Karpas-422 (cell line): ENCODE measurements at regions not wholly inside any gene's neighbourhood (a gene's known extent, or its start where the extent isn't known, plus 50 kb on each side); places are given as distances from the start of the nearest gene placed in this dataset.

Source experiments
- DNase-seq: peaks from one replicate; pipeline ENCODE4 v3.0.0-alpha.2; 2015
- H2AFZ ChIP-seq: fragments of 200-600 bp; sonication (generic); 2 replicates; pipeline ENCODE4 v1.6.1; 2014; ENCODE audit warnings: antibody characterized with exemption, low read length, mixed read lengths
- H3K27ac ChIP-seq: fragments of 200-600 bp; sonication (generic); 2 replicates; pipeline ENCODE4 v1.5.1; 2014; ENCODE audit warnings: mild to moderate bottlenecking, low read length, moderate library complexity
- H3K27me3 ChIP-seq: fragments of 200-600 bp; sonication (generic); 2 replicates; pipeline ENCODE4 v1.6.1; 2014; ENCODE audit warnings: low read length, mixed read lengths
- H3K36me3 ChIP-seq: fragments of 200-600 bp; sonication (generic); 2 replicates; pipeline ENCODE4 v1.6.1; 2014; ENCODE audit warnings: low read length, mixed read lengths; ENCODE audit not compliant: insufficient read depth
- H3K4me1 ChIP-seq: fragments of 200-600 bp; sonication (generic); 2 replicates; pipeline ENCODE4 v1.6.1; 2014; ENCODE audit warnings: mild to moderate bottlenecking, low read length, mixed read lengths
- H3K4me2 ChIP-seq: fragments of 200-600 bp; sonication (generic); 2 replicates; pipeline ENCODE4 v1.6.1; 2014; ENCODE audit warnings: low read length, low read depth, mild to moderate bottlenecking; ENCODE audit not compliant: poor library complexity, severe bottlenecking
- H3K4me3 ChIP-seq: fragments of 200-600 bp; sonication (generic); 2 replicates; pipeline ENCODE4 v1.5.1; 2014; ENCODE audit warnings: mild to moderate bottlenecking, antibody characterized with exemption, low read length, mixed read lengths
- H3K79me2 ChIP-seq: fragments of 200-600 bp; sonication (generic); 2 replicates; pipeline ENCODE4 v1.6.1; 2014; ENCODE audit warnings: mild to moderate bottlenecking, low read length, mixed read lengths
- H3K9ac ChIP-seq: fragments of 200-600 bp; sonication (generic); 2 replicates; pipeline ENCODE4 v1.6.0; 2014; ENCODE audit warnings: low read length
- H3K9me2 ChIP-seq: fragments of 200-600 bp; sonication (generic), shearing (Covaris generic); replicated peaks from 2 replicates; pipeline ENCODE4 v1.6.0; 2014; ENCODE audit warnings: mild to moderate bottlenecking, low read length, moderate library complexity; ENCODE audit not compliant: insufficient read depth
- H3K9me3 ChIP-seq: fragments of 300-700, 200-600 bp; sonication (generic); 2 replicates; pipeline ENCODE4 v1.6.1; 2014; ENCODE audit warnings: low read length, mixed read lengths
- H4K20me1 ChIP-seq: fragments of 200-600 bp; sonication (generic); 2 replicates; pipeline ENCODE4 v1.6.1; 2014; ENCODE audit warnings: mild to moderate bottlenecking, antibody characterized with exemption, low read length, low read depth; ENCODE audit not compliant: insufficient read depth

DNA sequence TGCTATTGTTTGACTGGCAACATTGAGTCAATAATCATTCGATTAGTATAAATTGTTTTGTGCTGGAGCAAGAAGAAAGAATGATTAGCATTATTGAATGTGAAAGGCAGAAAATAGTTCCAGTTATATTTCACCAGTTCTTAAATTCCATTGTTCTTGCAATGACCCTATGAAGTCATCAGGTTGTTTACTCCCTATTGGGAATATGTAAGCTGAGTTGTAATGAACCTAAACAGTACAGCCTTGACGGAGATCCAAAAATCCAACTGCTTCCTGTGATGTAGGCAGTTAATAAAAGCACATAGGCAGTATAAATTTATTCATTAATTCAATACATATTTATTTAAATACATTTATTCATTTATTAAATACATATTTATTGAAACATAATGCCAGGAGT, 947.5 kb downstream of the PCDH7 start:
- Histone ChIP-seq H4K20me1 (no peaks in the 10 kb centered on the region), H3K36me3 (no peaks in the 10 kb centered on the region), H3K4me1 (no peaks in the 10 kb centered on the region), H2AFZ (no peak overlapping the region), H3K27me3 (no peaks in the 10 kb centered on the region), H3K9ac (no peak overlapping the region), H3K79me2 (no peaks in the 10 kb centered on the region), H3K4me2 (no peak overlapping the region), H3K4me3 (no peak overlapping the region), H3K9me2 (no peaks in the 10 kb centered on the region), H3K27ac (no peak overlapping the region), H3K9me3 (peaks cover 8% of the 10 kb centered on the region)
- DNase-seq = no peak

DNA sequence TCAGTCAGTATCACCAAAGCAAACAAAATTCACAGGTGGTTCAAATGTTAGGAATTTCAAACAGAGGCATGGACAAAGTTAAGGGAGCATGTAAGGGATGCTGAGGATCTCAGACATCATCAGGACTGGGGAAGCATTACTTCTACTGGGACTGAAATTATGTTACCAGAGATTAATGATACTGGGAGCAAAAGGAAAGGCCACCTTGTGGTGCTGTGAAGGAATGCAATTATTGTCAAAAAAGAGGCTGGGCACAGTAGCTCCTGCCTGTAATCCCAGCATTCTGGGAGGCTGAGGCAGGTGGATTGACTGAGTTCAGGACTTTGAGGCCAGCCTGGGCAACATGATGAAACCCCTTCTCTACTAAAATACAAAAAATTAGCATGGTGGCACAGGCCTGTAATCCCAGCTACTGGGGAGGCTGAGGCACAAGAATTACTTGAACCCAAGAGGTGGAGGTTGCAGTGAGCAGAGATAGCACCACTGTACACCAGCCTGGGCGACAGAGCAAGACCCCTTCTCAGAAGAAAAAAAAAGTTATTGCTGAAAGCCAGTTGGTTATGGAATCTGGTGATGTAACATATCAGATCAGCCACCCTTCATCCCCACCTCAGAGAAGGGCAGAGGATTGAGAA, 954.3 kb downstream of the PCDH7 start:
- H3K27me3 ChIP-seq = no peaks in the 10 kb centered on the region
- peak; percentile 46 for DNase-seq
- no peak overlapping the region for H3K4me2 ChIP-seq
- no peak overlapping the region for H3K4me3 ChIP-seq
- no peaks in the 10 kb centered on the region for H3K9me2 ChIP-seq
- H3K9me3 ChIP-seq = peaks cover 17% of the 10 kb centered on the region
- no peaks in the 10 kb centered on the region for H3K36me3 ChIP-seq
- no peaks in the 10 kb centered on the region for H3K79me2 ChIP-seq
- H4K20me1 ChIP-seq = no peaks in the 10 kb centered on the region
- no peak overlapping the region for H3K9ac ChIP-seq
- H3K27ac ChIP-seq = no peak overlapping the region
- H2AFZ ChIP-seq = no peak overlapping the region
- no peaks in the 10 kb centered on the region for H3K4me1 ChIP-seq

DNA sequence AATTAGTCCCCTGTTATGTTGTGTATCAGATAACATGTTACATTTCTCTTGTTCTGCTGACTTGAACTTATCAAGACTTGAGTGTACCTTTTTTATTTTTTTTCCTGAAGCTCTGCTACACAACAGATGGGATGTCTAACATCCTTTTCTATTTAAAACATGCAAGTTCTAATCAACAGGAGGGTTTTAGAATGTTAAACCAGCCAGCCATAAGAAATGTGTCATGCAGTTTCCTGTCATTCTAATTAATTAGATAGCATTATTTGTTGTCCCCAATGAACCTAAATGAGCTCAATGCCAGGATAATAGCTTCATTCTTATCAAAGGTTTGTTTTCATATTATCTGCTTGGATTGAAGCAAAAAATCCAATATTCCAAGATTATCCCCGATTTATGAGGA, 958.2 kb downstream of the PCDH7 start:
- Histone ChIP-seq H3K9me2 (no peaks in the 10 kb centered on the region), H3K4me1 (no peaks in the 10 kb centered on the region), H3K79me2 (no peaks in the 10 kb centered on the region), H3K27me3 (no peaks in the 10 kb centered on the region), H3K9ac (no peak overlapping the region), H3K4me2 (no peak overlapping the region), H2AFZ (no peak overlapping the region), H3K4me3 (no peak overlapping the region), H4K20me1 (no peaks in the 10 kb centered on the region), H3K36me3 (no peaks in the 10 kb centered on the region), H3K27ac (no peak overlapping the region), H3K9me3 (peaks cover 23% of the 10 kb centered on the region)
- no peak for DNase-seq

GRCh38 chr4:31682796-31683195, 962.6 kb downstream of the PCDH7 start:
- DNase-seq = no peak
- no peaks in the 10 kb centered on the region for H3K27me3 ChIP-seq
- H2AFZ ChIP-seq = no peak overlapping the region
- no peaks in the 10 kb centered on the region for H3K4me1 ChIP-seq
- no peaks in the 10 kb centered on the region for H3K36me3 ChIP-seq
- H4K20me1 ChIP-seq = no peaks in the 10 kb centered on the region
- peaks cover 8% of the 10 kb centered on the region for H3K9me3 ChIP-seq
- no peaks in the 10 kb centered on the region for H3K79me2 ChIP-seq
- no peak overlapping the region for H3K4me3 ChIP-seq
- H3K27ac ChIP-seq = no peak overlapping the region
- no peaks in the 10 kb centered on the region for H3K9me2 ChIP-seq
- no peak overlapping the region for H3K9ac ChIP-seq
- no peak overlapping the region for H3K4me2 ChIP-seq

- H3K27me3 ChIP-seq = no peaks in the 10 kb centered on the region
Measured at GRCh38 chr4:31687717-31688342, 967.7 kb downstream of the PCDH7 start.

DNA sequence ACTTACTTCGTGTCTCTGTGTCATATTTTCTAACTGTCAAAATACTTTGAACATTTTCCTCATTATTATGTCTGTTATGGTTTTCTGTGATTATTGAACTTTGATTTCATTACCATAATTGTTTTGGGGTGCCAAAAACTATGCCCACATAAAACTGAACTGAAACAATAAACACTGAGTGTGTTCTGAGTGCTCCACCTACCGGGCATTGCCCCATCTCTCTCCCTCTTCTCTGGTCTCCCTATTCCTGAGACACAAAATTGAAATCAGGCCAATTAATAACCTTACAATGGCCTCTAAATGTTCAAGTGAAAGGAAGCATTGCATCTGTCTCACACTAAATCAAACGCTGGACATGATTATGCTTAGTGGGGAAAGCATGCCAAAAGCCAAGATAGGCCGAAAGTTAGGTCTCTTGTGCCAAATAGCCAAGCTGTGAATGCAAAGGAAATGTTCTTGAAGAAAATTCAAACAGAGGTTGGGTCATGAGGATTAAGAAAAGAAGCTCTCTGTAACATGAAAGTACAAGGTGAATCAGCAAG, 972.3 kb downstream of the PCDH7 start:
- no peaks in the 10 kb centered on the region for H3K27me3 ChIP-seq
- H3K4me1 ChIP-seq = no peaks in the 10 kb centered on the region
- DNase-seq = peak; percentile 39
- no peaks in the 10 kb centered on the region for H4K20me1 ChIP-seq
- no peaks in the 10 kb centered on the region for H3K9me2 ChIP-seq
- H3K4me3 ChIP-seq = no peak overlapping the region
- no peak overlapping the region for H3K4me2 ChIP-seq
- no peaks in the 10 kb centered on the region for H3K36me3 ChIP-seq
- no peaks in the 10 kb centered on the region for H3K79me2 ChIP-seq
- H3K9me3 ChIP-seq = peaks cover 18% of the 10 kb centered on the region
- H2AFZ ChIP-seq = no peak overlapping the region
- H3K9ac ChIP-seq = no peak overlapping the region
- H3K27ac ChIP-seq = no peak overlapping the region

More at GRCh38 chr4:31687717-31688342, 967.7 kb downstream of the PCDH7 start:
- Histone ChIP-seq H3K9ac (no peak overlapping the region), H4K20me1 (no peaks in the 10 kb centered on the region), H3K36me3 (no peaks in the 10 kb centered on the region), H3K9me3 (peaks cover 5% of the 10 kb centered on the region), H3K27ac (no peak overlapping the region), H3K9me2 (no peaks in the 10 kb centered on the region), H3K4me1 (no peaks in the 10 kb centered on the region), H3K4me3 (no peak overlapping the region), H2AFZ (no peak overlapping the region), H3K79me2 (no peaks in the 10 kb centered on the region), H3K4me2 (no peak overlapping the region)
- no peak for DNase-seq

- H3K4me1 ChIP-seq = no peaks in the 10 kb centered on the region
- no peak overlapping the region for H3K9ac ChIP-seq
- no peak overlapping the region for H3K27ac ChIP-seq
- H3K4me2 ChIP-seq = no peak overlapping the region
- DNase-seq = no peak
- H3K27me3 ChIP-seq = no peaks in the 10 kb centered on the region
- peaks cover 18% of the 10 kb centered on the region for H3K9me3 ChIP-seq
- H2AFZ ChIP-seq = no peak overlapping the region
- H3K79me2 ChIP-seq = no peaks in the 10 kb centered on the region
- no peaks in the 10 kb centered on the region for H3K36me3 ChIP-seq
- H3K9me2 ChIP-seq = no peaks in the 10 kb centered on the region
- no peaks in the 10 kb centered on the region for H4K20me1 ChIP-seq
- no peak overlapping the region for H3K4me3 ChIP-seq
Measured at GRCh38 chr4:31701256-31701655, 981.1 kb downstream of the PCDH7 start.

- no peak overlapping the region for H3K4me3 ChIP-seq
- DNase-seq = no peak
- H2AFZ ChIP-seq = no peak overlapping the region
- H3K36me3 ChIP-seq = no peaks in the 10 kb centered on the region
- no peak overlapping the region for H3K4me2 ChIP-seq
- no peaks in the 10 kb centered on the region for H3K27me3 ChIP-seq
- no peaks in the 10 kb centered on the region for H3K4me1 ChIP-seq
- H4K20me1 ChIP-seq = no peaks in the 10 kb centered on the region
- no peaks in the 10 kb centered on the region for H3K79me2 ChIP-seq
- no peak overlapping the region for H3K27ac ChIP-seq
- H3K9me2 ChIP-seq = no peaks in the 10 kb centered on the region
- H3K9ac ChIP-seq = no peak overlapping the region
- H3K9me3 ChIP-seq = peaks cover 18% of the 10 kb centered on the region
Measured at GRCh38 chr4:31702326-31702725, 982.2 kb downstream of the PCDH7 start.
